ACHN (cell line): ENCODE measurements at regions not wholly inside any gene's neighbourhood (a gene's known extent, or its start where the extent isn't known, plus 50 kb on each side); places are given as distances from the start of the nearest gene placed in this dataset.

Source experiments
- DNase-seq: peaks from one replicate; pipeline ENCODE4 v3.0.0-alpha.2; 2015
- in situ Hi-C: cut with HindIII; loops from 2 replicates; pipeline ENCODE4 v1.10.0; 2017; ENCODE audit warnings: low sequenced_read_pairs, low pct_ligation_motif_present, low pct_unique_long_range_greater_than_20kb

GRCh38 chr14:104386151-104386841, 193.3 kb upstream of the C14orf180 start:
- in situ Hi-C loops: no loop called here
- DNase-seq: no peak

- in situ Hi-C loops: no loop called here
- no peak for DNase-seq
Measured at GRCh38 chr14:104387022-104388010, 192.2 kb upstream of the C14orf180 start.

GRCh38 chr14:104388011-104388521, 191.5 kb upstream of the C14orf180 start:
- in situ Hi-C loops: no loop called here
- DNase-seq: no peak

- DNase-seq: no peak
- in situ Hi-C loops: no loop called here
Measured at GRCh38 chr14:104388541-104389325, 190.8 kb upstream of the C14orf180 start.

DNA sequence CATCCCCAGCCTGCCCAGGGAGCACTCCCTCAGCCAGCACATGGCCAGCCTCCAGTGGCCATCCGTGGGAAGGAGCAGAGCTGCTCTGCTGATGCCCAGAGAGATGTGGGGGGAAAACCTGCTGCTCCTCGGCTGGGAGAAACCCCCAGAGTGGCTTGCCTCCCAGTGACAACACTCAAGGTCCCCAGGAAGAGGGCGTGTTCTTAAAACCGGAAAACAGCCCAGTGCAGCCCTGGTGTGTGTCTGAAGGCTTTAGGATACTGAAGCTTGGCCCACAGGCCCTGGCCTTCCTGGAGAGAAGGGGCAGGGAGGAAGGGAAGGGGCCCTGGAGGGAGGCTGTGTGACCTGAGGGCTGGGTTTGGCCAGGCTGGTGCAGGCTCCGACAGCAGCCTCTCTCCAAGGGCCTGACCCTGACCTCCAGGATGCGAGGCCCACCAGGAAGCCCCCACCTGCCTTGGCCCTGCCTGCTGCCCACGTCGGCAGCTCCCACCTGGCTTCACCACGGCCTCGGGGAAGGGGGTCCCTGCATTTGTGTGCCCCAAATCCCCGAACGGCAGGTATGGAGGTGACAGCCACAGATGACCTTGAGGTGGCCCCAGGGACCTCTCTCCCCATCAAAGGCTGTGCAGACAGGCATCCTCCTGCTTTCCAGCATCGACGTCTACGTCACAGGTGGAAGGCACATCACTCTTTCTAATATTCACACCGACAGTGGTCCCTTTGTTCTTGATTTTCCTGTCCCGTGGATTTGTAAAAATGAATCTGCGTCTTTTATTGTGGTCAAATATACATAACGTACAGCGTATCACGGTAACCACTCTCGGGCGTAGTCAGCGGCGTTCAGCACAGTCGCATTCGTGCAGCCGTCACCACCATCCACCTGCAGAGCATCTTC, 190.0 kb upstream of the C14orf180 start:
- in situ Hi-C loops: no loop called here
- DNase-seq: no peak

DNA sequence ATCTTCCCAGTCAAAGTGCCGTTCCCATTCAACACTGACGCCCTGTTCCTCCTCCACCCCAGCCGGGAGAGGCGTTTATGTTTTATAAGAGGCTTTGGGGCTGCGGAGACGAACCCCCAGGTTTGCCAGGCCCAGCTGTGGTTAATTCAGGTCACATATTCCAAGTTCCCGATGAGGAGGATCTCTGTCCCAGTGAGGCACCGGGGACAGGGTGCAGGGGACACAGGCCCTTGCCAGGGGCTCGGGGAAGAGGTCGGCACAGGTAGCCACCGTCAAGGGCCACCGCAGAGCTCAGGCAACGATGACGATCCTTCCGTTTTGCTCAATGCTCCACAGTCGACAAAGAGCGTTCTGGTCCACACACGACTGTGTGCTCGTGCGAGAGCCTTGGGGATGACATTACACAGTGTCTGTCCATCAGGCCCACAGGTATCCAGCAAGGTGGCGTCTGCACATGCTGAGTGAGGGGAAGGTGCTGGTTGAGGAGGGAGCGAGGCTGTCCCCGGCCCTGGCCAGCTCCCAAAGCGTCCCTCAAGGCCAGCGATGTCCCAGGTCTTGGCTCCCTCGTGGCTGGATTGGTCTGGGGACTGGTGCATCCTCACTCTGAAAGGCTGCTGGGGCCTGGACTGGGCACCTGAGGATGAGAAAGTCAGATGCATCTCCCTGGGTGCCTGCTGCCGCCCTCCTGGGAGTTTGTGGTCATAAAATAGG, 189.2 kb upstream of the C14orf180 start:
- in situ Hi-C loops: no loop called here

GRCh38 chr14:104390941-104391901, 188.3 kb upstream of the C14orf180 start:
- in situ Hi-C loops: no loop called here
- DNase-seq: no peak

More for the DNA sequence above, 189.2 kb upstream of the C14orf180 start:
- DNase-seq: no peak

GRCh38 chr14:104392001-104392395, 187.6 kb upstream of the C14orf180 start:
- DNase-seq: no peak
- in situ Hi-C loops: no loop called here

- DNase-seq: no peak
- in situ Hi-C loops: no loop called here
Measured at GRCh38 chr14:104392396-104393198, 187.0 kb upstream of the C14orf180 start.

DNA sequence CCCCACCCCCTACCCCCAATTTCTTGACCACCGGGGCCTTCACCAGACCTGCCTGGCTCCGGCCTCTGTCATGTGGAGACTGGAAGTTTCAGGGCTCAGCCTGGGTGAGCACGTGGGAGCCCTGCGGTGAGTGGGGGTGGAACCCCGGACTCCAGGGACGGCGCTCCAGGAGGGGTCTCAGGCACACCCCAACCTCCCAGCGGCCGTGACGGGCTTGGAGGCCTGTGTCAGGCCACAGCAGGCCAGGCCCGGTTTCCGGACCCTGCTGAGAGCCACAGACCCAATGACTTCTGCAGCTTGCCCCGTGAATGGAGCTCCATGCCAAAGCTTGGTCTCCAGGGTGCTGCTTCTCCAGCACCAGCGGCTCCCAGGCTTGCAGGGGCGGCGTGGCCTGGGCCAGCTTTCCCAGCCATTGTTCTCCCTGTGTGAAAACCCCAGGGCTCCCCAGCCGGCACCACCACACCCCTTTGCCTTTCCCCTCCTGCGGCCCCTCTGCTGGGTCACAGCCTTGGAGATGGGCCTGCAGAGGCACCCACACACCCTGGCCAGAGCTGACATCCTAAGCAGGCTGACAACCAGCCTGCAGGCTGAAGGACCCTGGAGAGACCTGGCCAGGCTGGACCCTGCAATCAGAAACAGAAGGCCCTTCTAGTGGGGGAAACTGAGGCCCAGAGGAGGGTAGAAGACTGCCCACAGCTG, 186.2 kb upstream of the C14orf180 start:
- in situ Hi-C loops: no loop called here
- DNase-seq: no peak

DNA sequence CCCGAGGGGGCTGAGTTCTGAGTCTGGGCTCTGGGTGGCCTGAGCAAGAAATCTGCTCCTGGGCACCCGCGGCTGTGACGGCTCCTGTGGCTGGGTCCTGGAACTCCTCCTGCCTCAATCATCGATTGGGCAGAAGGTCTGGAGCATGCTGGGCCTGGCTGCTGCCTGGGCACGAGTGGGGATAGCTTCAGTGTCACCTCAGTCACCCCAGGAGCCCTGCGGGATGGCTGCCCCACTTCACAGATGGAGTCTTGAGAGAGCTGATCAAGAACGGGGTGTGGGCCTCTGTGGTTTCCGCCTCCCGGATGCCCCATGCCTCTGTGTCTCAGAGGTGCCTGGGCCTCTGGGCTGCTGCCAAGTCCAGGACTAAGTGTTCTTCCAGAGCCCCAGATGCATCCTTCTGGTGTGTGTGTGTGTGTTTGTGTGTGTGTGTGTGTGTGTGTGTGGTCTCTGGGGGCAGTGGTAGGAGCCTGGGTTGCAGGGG, 185.6 kb upstream of the C14orf180 start:
- in situ Hi-C loops: no loop called here
- DNase-seq: no peak

GRCh38 chr14:104394409-104394851, 185.1 kb upstream of the C14orf180 start:
- DNase-seq: no peak
- in situ Hi-C loops: no loop called here

DNA sequence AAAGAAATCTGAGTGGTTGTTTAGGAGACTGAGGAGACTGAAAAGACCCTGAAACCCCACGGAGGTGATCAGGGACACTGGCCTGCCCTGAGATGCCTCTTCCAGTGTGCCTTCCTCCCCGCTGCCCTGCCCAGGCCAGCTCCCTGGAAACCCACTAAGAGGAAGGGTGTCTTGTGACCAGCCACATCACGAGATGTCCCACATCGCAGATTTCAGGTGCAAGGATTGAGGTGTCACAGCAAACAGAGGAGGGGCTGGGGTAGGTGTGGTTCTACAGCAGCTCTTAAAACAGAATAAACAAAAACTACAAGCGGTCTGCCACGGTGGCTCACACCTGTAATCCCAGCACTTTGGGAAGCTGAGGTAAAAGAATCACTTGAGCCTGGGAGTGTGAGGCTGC, 184.3 kb upstream of the C14orf180 start:
- no peak for DNase-seq
- in situ Hi-C loops: no loop called here

DNA sequence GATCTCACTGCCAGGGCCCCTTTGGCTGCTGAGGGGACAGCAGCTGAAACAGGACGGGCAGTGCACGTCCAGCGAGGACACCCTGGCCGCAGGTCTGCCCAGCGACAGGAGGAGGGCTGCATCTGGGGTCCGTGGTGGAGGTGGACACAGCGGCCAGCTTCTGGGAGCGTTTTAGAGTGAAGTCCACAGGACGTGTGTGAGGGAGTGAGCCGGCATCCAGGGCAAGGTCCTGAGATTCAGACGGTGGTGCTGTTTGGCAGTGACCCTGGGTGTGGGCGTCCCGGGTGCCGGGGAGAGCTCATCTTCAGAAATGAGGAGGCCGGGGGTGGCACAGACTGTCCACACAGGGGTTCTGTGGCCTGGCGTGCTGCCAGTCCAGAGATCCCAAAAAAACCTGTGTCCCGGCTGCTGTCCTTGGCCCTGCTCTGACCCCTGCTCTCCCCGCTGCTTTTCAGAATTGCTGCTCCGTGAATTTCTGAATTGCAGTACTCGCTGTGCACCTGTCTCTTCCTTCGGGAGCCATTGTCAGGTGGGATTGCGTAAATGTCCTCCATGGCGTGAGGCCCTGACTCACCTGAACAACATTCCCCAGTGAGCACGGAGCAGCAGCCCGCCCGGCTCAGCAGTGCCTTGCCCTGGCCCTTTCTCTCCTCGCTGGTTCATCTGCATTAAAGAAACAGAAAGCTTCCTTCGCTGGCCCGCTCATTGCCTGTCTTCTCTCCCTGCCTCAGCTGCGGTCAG, 183.5 kb upstream of the C14orf180 start:
- in situ Hi-C loops: no loop called here
- no peak for DNase-seq
